Heart right ventricle (tissue), 16 donors: ENCODE measurements at regions not wholly inside any gene's neighbourhood (a gene's known extent, or its start where the extent isn't known, plus 50 kb on each side); places are given as distances from the start of the nearest gene placed in this dataset.

Source experiments
- ATAC-seq, 8 donors: fragments of 200-7000 bp; cut with Tn5 transposase; one replicate each; pipeline ENCODE4 v1.9.1; 2020; ENCODE audit warnings: mild to moderate bottlenecking in 8 of 8, moderate library complexity in 8 of 8, moderate number of reproducible peaks in 1 of 8
- DNase-seq, 2 donors: peaks; one replicate each; pipeline ENCODE4 v3.0.0-alpha.2; 2020
- H3K27ac ChIP-seq, 10 donors: fragments of 200-600 bp; sonication (generic) in 2 of 10; one replicate each; pipeline versions ENCODE4 v1.5.0 to v1.8.0; 2020 to 2022; ENCODE audit warnings: mild to moderate bottlenecking in 3 of 10
- H3K27me3 ChIP-seq, 7 donors: fragments of 200-600 bp; one replicate each; pipeline ENCODE4 v1.8.0; 2021 to 2022; ENCODE audit warnings: mild to moderate bottlenecking in 2 of 7
- H3K36me3 ChIP-seq, 9 donors: fragments of 200-600 bp; sonication (generic) in 1 of 9; one replicate each; pipeline versions ENCODE4 v1.5.0 to v1.8.0; 2020 to 2022; ENCODE audit warnings: mild to moderate bottlenecking in 2 of 9
- H3K4me1 ChIP-seq, 9 donors: fragments of 200-600 bp; sonication (generic) in 1 of 9; one replicate each; pipeline versions ENCODE4 v1.5.0 to v1.8.0; 2020 to 2022; ENCODE audit warnings: mild to moderate bottlenecking in 4 of 9
- H3K4me3 ChIP-seq, 10 donors: fragments of 200-600 bp; sonication (generic) in 2 of 10; one replicate each; pipeline versions ENCODE4 v1.5.0 to v1.8.0; 2020 to 2022; ENCODE audit warnings: mild to moderate bottlenecking in 7 of 10, moderate library complexity in 2 of 10
- H3K9me3 ChIP-seq, 11 donors: fragments of 200-600 bp in 10 of 11; sonication (generic) in 2 of 11; one replicate each; pipeline versions ENCODE4 v1.5.0 to v1.8.0; 2013 to 2022; ENCODE audit warnings: mild to moderate bottlenecking in 2 of 11, control low read depth in 1 of 11, moderate library complexity in 1 of 11
- WGBS, 2 donors: extraction: QIAGEN DNeasy Blood & Tissue Kit; methylation state at CpG; one replicate each; pipeline ENCODE4 v1.1.7; 2013; ENCODE audit warnings: inconsistent platforms in 1 of 2; 5-methylcytosine and 5-hydroxymethylcytosine counted together
- intact Hi-C, 10 donors: fragments of 100-400 bp; cut with DNase I; formaldehyde crosslinking; loops; one replicate each; pipeline versions ENCODE4 v1.11.1 to v1.14.2; 2022
- TF ChIP-seq, protein P1 (sequence below), 9 donors: fragments of 200-600 bp; sonication (generic) in 2 of 9; IDR thresholded peaks; one replicate each; pipeline versions ENCODE4 v1.5.0 to v1.8.0; 2021 to 2022; ENCODE audit warnings: antibody characterized with exemption in 9 of 9, mild to moderate bottlenecking in 5 of 9, moderate library complexity in 1 of 9
- donor health status: Arrhythmogenic right ventricular cardiomyopathy.
- donor health status: ischemic (EF 13 %, LVEDD 7.1; RV severe dilation, severe dysfunction).
- donor health status: healthy with polysubstance abuse.
- donor health status: DM: no; HTN: yes; CAD: no.
- donor health status: DM: no; HTN: no; CAD: no.
- donor health status: ischemic (EF 25% LVEDD 6.9; RV normal size, moderate dysfunction).
- donor health status: ischemic (EF 25% LVEDD 5.7; RV mildly dilated, moderate dysfunction).
- donor health status: healthy.
- donor health status: DM: yes; HTN: yes; CAD: no.
- donor health status: Ischemic cardiomyopathy.
- donor health status: ischemic (EF 35%, LVEDD 5.7; RV mildly dilated, moderate dysfunction).
- donor health status: nonischemic (EF 11% LVEDD 7.7; RV severe dilation, severe dysfunction).
- donor health status: DM: yes; HTN: yes; CAD: no.
- donor health status: PGD.
- donor health status: ischemic (EF 29% LVEDD 5.4; RV normal size, mild dysfunction).
- donor health status: nonischemic (EF 23%, LVEDD 6.1; RV moderate dilation, normal function).

DNA sequence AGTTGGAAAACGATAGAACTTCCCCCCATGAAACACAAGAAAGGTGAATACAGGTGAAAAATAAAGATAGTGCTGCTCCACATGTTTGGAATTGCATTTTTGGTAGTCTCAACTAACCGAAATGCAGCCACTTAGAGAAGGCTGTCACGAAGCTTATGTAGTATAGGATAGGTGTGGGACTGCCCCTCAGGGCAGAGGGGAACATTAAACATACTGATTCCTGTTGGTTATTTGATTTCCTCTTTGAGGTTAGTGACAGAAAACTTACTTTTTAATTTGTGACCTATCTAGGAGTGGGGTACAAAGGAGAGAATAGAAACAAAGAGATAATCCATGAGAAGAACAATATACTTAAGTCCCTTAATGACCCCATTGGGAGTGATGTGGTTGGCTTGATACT, 85.8 kb upstream of the SATB1 start:
- Histone ChIP-seq H3K36me3 (no peaks in the 10 kb centered on the region), H3K4me3 (no peak overlapping the region), H3K9me3 (no peaks in the 10 kb centered on the region), H3K27ac (no peak overlapping the region), H3K4me1 (no peaks in the 10 kb centered on the region), H3K27me3 (peaks cover 0 to 12% (median 0%) of the 10 kb centered on the region in 7 donors)
- DNase-seq (no peak), ATAC-seq (no peak)
- TF ChIP-seq, protein P1, sequence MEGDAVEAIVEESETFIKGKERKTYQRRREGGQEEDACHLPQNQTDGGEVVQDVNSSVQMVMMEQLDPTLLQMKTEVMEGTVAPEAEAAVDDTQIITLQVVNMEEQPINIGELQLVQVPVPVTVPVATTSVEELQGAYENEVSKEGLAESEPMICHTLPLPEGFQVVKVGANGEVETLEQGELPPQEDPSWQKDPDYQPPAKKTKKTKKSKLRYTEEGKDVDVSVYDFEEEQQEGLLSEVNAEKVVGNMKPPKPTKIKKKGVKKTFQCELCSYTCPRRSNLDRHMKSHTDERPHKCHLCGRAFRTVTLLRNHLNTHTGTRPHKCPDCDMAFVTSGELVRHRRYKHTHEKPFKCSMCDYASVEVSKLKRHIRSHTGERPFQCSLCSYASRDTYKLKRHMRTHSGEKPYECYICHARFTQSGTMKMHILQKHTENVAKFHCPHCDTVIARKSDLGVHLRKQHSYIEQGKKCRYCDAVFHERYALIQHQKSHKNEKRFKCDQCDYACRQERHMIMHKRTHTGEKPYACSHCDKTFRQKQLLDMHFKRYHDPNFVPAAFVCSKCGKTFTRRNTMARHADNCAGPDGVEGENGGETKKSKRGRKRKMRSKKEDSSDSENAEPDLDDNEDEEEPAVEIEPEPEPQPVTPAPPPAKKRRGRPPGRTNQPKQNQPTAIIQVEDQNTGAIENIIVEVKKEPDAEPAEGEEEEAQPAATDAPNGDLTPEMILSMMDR (IDR thresholded peaks at IDR 0.05), result no peak
- 79 to 83% methylated on average over 3 of the region's 3 CpGs for WGBS, 2 donors
- intact Hi-C loops, result no loop called here

DNA sequence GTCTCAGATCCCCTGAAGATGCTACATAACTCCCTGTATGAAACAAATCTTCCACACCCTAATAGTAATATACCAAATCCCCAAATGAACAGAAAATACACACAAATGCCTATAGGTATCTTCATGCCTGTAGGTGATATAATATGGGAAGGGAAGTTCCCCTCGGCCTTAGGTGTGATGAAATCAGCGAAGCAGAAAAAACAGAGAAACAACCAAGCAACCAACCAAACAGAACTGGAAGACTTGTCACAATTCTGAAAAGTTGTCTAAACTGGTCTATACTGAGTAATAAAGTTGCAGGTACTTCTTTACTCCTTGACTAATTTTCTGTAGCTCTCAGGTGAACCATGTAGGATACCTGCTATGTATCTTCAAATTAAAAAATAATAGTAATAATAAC, 82.2 kb upstream of the SATB1 start:
- Histone ChIP-seq H3K36me3 (no peaks in the 10 kb centered on the region), H3K9me3 (no peaks in the 10 kb centered on the region), H3K4me3 (no peak overlapping the region), H3K4me1 (no peaks in the 10 kb centered on the region), H3K27ac (no peak overlapping the region), H3K27me3 (peaks cover 0 to 19% (median 0%) of the 10 kb centered on the region in 7 donors)
- 88 to 92% methylated on average over 2 of the region's 2 CpGs for WGBS, 2 donors
- TF ChIP-seq, protein P1 (IDR thresholded peaks at IDR 0.05), result no peak
- no peak for DNase-seq
- ATAC-seq, result no peak
- intact Hi-C loops, result no loop called here

DNA sequence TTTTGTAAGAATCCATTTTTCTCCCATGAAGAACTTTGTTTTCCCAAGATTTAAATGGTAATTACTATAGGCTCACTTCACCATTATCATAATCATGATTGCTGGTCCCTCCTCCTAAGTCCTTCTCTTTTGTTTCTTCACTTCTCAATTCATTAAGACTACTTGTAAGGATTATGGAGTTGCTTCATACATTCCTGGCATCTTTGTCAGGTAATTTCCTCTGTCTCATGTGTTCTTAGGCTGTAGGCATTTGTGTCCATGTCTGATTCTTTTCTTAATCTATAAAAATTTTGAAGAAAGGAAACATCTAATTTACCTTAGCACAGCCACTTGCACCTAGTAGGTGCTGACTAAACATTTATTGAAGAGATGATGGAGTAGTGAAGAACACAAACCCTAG, 79.9 kb upstream of the SATB1 start:
- Histone ChIP-seq H3K4me3 (no peak overlapping the region), H3K27me3 (peaks cover 0 to 19% (median 0%) of the 10 kb centered on the region in 7 donors), H3K36me3 (no peaks in the 10 kb centered on the region), H3K27ac (no peak overlapping the region), H3K4me1 (no peaks in the 10 kb centered on the region), H3K9me3 (no peaks in the 10 kb centered on the region)
- no peak for DNase-seq
- no peak for ATAC-seq
- TF ChIP-seq, protein P1 (IDR thresholded peaks at IDR 0.05), result no peak
- intact Hi-C loops, result no loop called here

DNA sequence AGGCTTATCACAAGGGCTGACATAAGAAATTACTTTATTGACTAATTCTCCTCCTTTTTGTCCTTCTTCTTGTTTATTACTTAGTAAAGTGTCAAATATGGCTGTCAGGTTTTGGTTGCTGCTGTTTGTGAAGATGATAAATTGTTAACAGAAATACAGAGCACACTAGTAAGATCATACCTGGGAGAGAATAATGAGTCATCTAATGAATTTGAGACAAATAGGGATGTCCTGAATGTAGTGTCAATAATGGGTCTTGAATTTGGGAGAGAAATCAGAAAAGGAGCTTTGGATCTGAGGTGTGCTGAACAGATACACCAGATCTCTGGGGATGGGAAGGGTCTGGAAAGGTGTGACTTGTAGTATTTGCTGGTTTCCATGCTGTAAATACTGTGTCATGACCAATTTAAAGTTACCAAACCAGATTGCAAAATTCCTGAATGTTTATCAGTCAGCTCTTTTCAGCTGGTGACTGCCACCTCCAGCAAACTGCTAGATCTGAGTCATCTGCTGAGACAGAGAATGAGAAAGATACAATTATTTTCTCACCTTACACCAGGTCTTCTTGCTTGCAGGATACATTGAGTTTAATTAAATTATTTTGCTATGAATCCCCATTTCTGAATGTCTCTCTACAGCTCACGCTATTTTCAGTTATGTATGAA, 76.7 kb upstream of the SATB1 start:
- H3K27me3 ChIP-seq, result peaks cover 0 to 14% (median 0%) of the 10 kb centered on the region in 7 donors
- no peak for ATAC-seq
- intact Hi-C loops, result no loop called here
- TF ChIP-seq, protein P1 (IDR thresholded peaks at IDR 0.05), result no peak
- DNase-seq, result no peak
- H3K4me3 ChIP-seq, result no peak overlapping the region
- WGBS, 2 donors, result 75 to 85% methylated on average over 1 of the region's 1 CpG
- no peak overlapping the region for H3K27ac ChIP-seq
- no peaks in the 10 kb centered on the region for H3K36me3 ChIP-seq
- no peaks in the 10 kb centered on the region for H3K9me3 ChIP-seq
- H3K4me1 ChIP-seq, result no peaks in the 10 kb centered on the region
